Type B pancreatic cell (in vitro differentiated cells): ENCODE measurements at regions not wholly inside any gene's neighbourhood (a gene's known extent, or its start where the extent isn't known, plus 50 kb on each side); places are given as distances from the start of the nearest gene placed in this dataset.

Source experiments
- DNase-seq: peaks from one replicate; pipeline ENCODE4 v3.0.0; 2021; ENCODE audit warnings: mixed read lengths; ENCODE audit not compliant: unreplicated experiment; ENCODE audit errors: extremely low spot score
- H3K27ac Mint-ChIP-seq: 2 replicates; pipeline ENCODE4 v1.8.0; 2021; ENCODE audit warnings: mild to moderate bottlenecking, mixed read lengths
- H3K27me3 Mint-ChIP-seq: 2 replicates; pipeline ENCODE4 v1.8.0; 2021; ENCODE audit warnings: mixed read lengths
- H3K36me3 Mint-ChIP-seq: 2 replicates; pipeline ENCODE4 v1.8.0; 2021; ENCODE audit warnings: mixed read lengths
- H3K4me1 Mint-ChIP-seq: one replicate; pipeline ENCODE4 v1.8.0; 2021; ENCODE audit warnings: mixed read lengths; ENCODE audit not compliant: unreplicated experiment
- H3K4me3 Mint-ChIP-seq: 2 replicates; pipeline ENCODE4 v1.8.0; 2021; ENCODE audit warnings: mild to moderate bottlenecking, mixed read lengths
- H3K9me3 Mint-ChIP-seq: 2 replicates; pipeline ENCODE4 v1.8.0; 2021; ENCODE audit warnings: mixed read lengths
- TF ChIP-seq, protein P1 (sequence below): fragments of 200-600 bp; sonication (generic); conservative IDR thresholded peaks from 2 replicates; pipeline ENCODE4 v1.5.0; 2021; ENCODE audit warnings: antibody characterized with exemption, mild to moderate bottlenecking

DNA sequence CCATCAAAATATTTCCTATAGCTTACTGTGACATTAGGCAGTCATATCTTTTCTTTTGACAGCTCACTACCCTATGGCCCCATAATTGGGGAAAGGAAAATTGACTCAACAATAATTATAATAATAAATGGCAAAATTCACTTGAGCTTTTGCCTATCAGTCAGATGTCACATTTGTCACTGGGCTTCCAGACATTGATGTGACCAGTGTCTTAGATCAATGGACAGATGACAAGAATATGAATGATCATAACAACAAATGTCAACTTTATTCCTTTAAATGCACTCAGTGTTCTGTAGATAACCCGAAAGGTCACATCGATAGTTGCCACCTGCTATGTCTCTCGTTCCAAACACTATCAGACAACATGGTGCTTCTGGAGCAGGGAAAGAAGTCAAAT, 266.7 kb downstream of the GPATCH2 start:
- Mint-ChIP-seq H3K9me3 (peaks cover 2% of the 10 kb centered on the region), H3K36me3 (no peaks in the 10 kb centered on the region), H3K27me3 (peaks cover 1% of the 10 kb centered on the region), H3K4me1 (peaks cover 1% of the 10 kb centered on the region), H3K4me3 (no peak overlapping the region), H3K27ac (no peak overlapping the region)
- no peak for DNase-seq
- TF ChIP-seq, protein P1, sequence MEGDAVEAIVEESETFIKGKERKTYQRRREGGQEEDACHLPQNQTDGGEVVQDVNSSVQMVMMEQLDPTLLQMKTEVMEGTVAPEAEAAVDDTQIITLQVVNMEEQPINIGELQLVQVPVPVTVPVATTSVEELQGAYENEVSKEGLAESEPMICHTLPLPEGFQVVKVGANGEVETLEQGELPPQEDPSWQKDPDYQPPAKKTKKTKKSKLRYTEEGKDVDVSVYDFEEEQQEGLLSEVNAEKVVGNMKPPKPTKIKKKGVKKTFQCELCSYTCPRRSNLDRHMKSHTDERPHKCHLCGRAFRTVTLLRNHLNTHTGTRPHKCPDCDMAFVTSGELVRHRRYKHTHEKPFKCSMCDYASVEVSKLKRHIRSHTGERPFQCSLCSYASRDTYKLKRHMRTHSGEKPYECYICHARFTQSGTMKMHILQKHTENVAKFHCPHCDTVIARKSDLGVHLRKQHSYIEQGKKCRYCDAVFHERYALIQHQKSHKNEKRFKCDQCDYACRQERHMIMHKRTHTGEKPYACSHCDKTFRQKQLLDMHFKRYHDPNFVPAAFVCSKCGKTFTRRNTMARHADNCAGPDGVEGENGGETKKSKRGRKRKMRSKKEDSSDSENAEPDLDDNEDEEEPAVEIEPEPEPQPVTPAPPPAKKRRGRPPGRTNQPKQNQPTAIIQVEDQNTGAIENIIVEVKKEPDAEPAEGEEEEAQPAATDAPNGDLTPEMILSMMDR, result no peak

DNA sequence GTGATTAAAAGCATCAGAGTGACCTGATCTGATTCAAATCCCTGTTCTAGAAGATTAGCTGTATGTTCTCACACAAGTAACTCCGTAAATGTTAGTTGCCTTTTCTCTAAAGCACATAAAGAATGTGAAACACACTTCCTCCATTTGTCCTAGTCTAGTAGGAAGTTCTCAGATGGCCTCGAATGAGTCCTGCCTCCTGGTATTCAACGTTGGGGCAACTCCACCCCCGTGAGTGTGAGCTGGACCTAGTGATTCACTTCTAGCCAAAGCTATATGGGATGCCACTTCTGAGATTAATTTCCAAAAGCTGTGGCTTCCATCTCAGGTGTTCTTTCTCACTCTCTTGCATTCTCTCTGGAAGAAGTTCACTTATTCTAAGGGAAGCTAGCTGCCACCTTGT, 267.6 kb downstream of the GPATCH2 start:
- no peaks in the 10 kb centered on the region for H3K4me1 Mint-ChIP-seq
- TF ChIP-seq, protein P1, result no peak
- no peak overlapping the region for H3K27ac Mint-ChIP-seq
- no peaks in the 10 kb centered on the region for H3K9me3 Mint-ChIP-seq
- DNase-seq, result no peak
- H3K36me3 Mint-ChIP-seq, result no peaks in the 10 kb centered on the region
- H3K27me3 Mint-ChIP-seq, result no peaks in the 10 kb centered on the region
- H3K4me3 Mint-ChIP-seq, result no peak overlapping the region

DNA sequence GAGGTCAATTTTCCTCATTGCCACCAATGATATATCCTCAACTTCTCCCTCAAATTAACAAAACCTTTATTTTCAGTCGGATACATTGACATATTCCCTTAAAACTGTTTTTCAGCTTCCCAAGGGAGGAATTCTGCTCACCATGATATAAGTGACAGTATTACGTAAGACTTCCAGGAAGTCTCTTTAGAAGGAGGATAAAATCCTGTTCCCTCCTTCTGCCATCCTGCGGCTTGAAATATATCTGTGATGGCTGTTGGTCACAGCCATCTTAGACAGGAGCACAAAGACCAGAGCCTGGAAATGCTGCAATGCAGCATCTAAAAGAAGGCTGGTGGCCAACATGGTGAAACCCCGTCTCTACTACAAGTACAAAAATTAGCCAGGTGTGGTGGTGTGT, 270.4 kb downstream of the GPATCH2 start:
- Mint-ChIP-seq H3K36me3 (no peaks in the 10 kb centered on the region), H3K27ac (no peak overlapping the region), H3K27me3 (no peaks in the 10 kb centered on the region), H3K4me1 (no peaks in the 10 kb centered on the region), H3K4me3 (no peak overlapping the region), H3K9me3 (no peaks in the 10 kb centered on the region)
- no peak for DNase-seq
- TF ChIP-seq, protein P1, result no peak

DNA sequence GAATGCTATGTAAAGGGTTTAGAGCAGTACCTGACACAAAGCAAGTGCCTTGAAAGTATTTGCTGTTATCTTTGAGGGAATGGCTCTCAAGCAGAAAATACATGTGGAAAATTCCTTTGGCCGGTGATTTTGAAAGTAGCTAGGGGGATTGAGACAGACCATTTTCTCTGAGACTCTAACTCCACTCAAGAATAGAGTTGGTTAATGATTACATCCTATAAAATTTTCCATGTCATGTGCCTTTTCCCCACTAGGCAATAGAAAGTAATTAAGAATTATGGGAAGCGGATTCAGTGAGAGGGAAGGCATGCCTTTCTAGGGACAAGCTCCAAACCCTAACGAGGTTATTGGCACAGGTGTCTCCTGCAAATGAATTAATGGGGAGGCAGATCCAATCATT, 276.0 kb downstream of the GPATCH2 start:
- H3K27me3 Mint-ChIP-seq, result peaks cover 36% of the 10 kb centered on the region
- TF ChIP-seq, protein P1, result no peak
- no peaks in the 10 kb centered on the region for H3K4me1 Mint-ChIP-seq
- no peak overlapping the region for H3K4me3 Mint-ChIP-seq
- DNase-seq, result no peak
- no peaks in the 10 kb centered on the region for H3K9me3 Mint-ChIP-seq
- H3K36me3 Mint-ChIP-seq, result no peaks in the 10 kb centered on the region
- no peak overlapping the region for H3K27ac Mint-ChIP-seq

DNA sequence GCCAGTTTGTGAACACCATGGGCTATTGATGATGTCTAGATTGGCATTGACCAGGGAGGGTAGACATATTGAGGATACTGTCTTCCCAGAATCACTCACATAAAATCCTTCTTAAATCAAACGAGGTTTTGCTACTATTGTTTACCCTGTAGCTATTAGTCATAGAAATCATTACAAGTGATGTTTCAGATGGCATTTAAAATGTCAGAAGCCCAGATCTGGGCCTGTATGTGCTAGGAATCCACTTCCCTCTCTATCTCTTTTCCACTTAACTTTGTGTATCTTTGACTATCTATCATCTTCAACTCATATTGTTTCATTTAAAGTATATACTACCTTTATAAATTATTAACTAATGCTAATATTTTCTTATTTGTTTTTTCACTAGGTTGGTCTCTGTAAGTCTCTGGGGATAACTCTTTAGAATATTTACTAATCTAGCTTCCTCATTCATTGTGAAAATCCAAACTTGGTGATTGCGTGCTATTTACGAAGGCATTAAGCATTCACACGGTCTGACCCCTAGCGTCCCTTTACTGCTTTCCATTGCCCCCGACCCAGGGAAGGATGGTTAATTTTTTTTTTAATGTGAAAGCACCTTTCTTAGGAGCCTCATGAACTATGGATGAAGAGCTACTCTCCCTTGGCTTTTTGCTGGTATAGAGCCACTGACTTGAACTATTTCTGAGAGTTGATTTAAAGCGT, 281.8 kb downstream of the GPATCH2 start:
- Mint-ChIP-seq H3K36me3 (no peaks in the 10 kb centered on the region), H3K9me3 (peaks cover 4% of the 10 kb centered on the region), H3K4me1 (no peaks in the 10 kb centered on the region), H3K27me3 (peaks cover 33% of the 10 kb centered on the region), H3K4me3 (no peak overlapping the region), H3K27ac (no peak overlapping the region)
- DNase-seq, result no peak
- TF ChIP-seq, protein P1, result no peak
